ENCODE measurements at regions not wholly inside any gene's neighbourhood (a gene's known extent, or its start where the extent isn't known, plus 50 kb on each side); places are given as distances from the start of the nearest gene placed in this dataset.
A peak's percentile ranks its signal among the peaks of the same experiment; 100 is the strongest.

- WGBS (ENCODE audit: missing lambda C conversion rate), result 50% methylated on average over 4 of the region's 4 CpGs
- peaks cover 4% of the 10 kb centered on the region; the same call in 1 of the 3 replicates for H3K4me1 ChIP-seq
- H3K4me2 ChIP-seq, result no peak overlapping the region
- peaks cover 8% of the 10 kb centered on the region; the same call in 1 of the 3 replicates for H3K9me3 ChIP-seq
- ATAC-seq, result no peak
- POLR2A ChIA-PET, result no interaction called here
- TF ChIP-seq JUN (IDR thresholded peaks at IDR 0.05) (no peak), BHLHE40 (IDR thresholded peaks at IDR 0.05; ENCODE audit: low read depth, low read length) (no peak), ZSCAN20 (CRISPR knock-in tag; IDR thresholded peaks at IDR 0.05) (peak; percentile 79; the same call in 1 of the 2 replicates), ZC3H11A (IDR thresholded peaks at IDR 0.05) (no peak)
- FAIRE-seq, result no peak
- no peak overlapping the region for H3K4me3 ChIP-seq
- CTCF ChIA-PET, result no interaction called here
- H3K27ac ChIP-seq, result peak overlapping the region; percentile 63 to 65; a peak in 4 of 6 replicates
- peak in 1 of 2 experiments; percentile 11 for DNase-seq (ENCODE audit: low read depth in 1 of 2, low spot score in 1 of 2)
Measured at GRCh38 chr4:189136462-189136861, 804.2 kb upstream of the FRG1 start.

DNA sequence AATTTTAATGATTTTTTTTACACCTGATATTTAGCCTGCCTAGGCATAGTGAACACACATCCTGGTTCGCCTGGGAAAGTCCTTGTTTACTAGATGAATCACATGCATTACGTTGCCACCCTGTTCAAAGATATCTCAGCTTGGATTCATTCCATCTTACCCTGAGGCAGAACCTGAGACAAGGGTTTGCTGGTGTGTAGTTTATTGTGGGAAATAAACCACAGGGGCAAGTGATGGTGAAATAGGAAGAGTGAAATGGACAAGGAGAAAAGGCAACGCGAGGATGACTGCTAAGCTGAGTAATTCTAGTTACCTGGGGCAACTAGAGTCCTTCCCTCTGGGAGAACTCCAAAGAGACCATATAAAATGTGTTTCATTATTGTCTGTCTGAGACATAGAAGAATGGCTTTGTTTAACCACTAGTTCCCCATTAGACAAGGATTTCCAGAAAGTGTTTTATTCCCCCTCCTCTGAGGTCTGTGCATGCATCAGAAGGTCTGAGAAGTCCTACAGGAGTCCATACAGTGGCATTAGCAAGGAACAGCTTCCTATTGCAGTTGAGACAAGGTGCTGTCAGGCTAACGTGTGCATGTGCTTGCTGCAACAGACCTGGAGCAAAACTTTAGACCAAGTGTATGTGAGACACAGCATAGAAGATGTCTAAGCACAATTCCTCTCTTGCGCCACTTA is 797.3 kb upstream of the FRG1 start:
- peak; percentile 83 to 98 for ATAC-seq
- POLR2A ChIA-PET, result no interaction called here
- CTCF ChIA-PET, result interaction anchor here (0.6 to 0.8 kb wide), 3 partner anchors 12 to 1028 kb away, joined by 3 to 4 read pairs (median 4); no protein-coding TSS in a partner anchor
- peaks cover 14% of the 10 kb centered on the region; the same call in 2 of the 3 replicates for H3K4me1 ChIP-seq
- WGBS (ENCODE audit: missing lambda C conversion rate), result 29% methylated on average over 6 of the region's 6 CpGs
- peak overlapping the region; percentile 41 to 60; a peak in 5 of 6 replicates for H3K27ac ChIP-seq
- H3K4me2 ChIP-seq, result peak overlapping the region; percentile 29; the same call in 2 of the 3 replicates
- no peaks in the 10 kb centered on the region; the same call in 2 of the 3 replicates for H3K9me3 ChIP-seq
- FAIRE-seq, result no peak
- no peak overlapping the region for H3K4me3 ChIP-seq
- DNase-seq (ENCODE audit: low read depth in 1 of 2, low spot score in 1 of 2), result peak; percentile 23 to 90
- TF ChIP-seq FOSL2 (IDR thresholded peaks at IDR 0.05) (peak; percentile 55; the same call in 1 of the 2 replicates), FOSL2 (CRISPR knock-in tag; IDR thresholded peaks at IDR 0.05) (peak; percentile 73), USF2 (IDR thresholded peaks at IDR 0.05) (no peak), TP53 (CRISPR knock-in tag; IDR thresholded peaks at IDR 0.05) (no peak), JUN (IDR thresholded peaks at IDR 0.05) (peak; percentile 25 to 40; a peak in 2 of 5 replicates), RAD21 (conservative IDR thresholded peaks at IDR 0.05 in 1 of 2, IDR thresholded peaks at IDR 0.05 in 1 of 2) (no peak), SMC3 (IDR thresholded peaks at IDR 0.05) (no peak), MYC (IDR thresholded peaks at IDR 0.05; ENCODE audit: borderline replicate concordance, low read length) (no peak), ESRRA (IDR thresholded peaks at IDR 0.05; ENCODE audit: borderline replicate concordance, low read length) (no peak), ZSCAN20 (CRISPR knock-in tag; IDR thresholded peaks at IDR 0.05) (no peak), JUNB (IDR thresholded peaks at IDR 0.05) (peak; percentile 82), EP300 (IDR thresholded peaks at IDR 0.05) (peak; percentile 53 to 58; a peak in 2 of 5 replicates), HEYL (CRISPR knock-in tag; IDR thresholded peaks at IDR 0.05) (no peak), ZC3H11A (IDR thresholded peaks at IDR 0.05) (no peak), REST (IDR thresholded peaks at IDR 0.05) (no peak), FOSB (CRISPR knock-in tag; IDR thresholded peaks at IDR 0.05) (no peak), HOXA7 (CRISPR knock-in tag; IDR thresholded peaks at IDR 0.05) (no peak), CHD4 (IDR thresholded peaks at IDR 0.05; ENCODE audit: borderline replicate concordance) (no peak), EHF (CRISPR knock-in tag; IDR thresholded peaks at IDR 0.05) (no peak), KDM5A (IDR thresholded peaks at IDR 0.05) (no peak), CEBPB (IDR thresholded peaks at IDR 0.05) (peak; percentile 45 to 60; a peak in 3 of 4 replicates), POLR2AphosphoS2 (conservative IDR thresholded peaks at IDR 0.05; ENCODE audit: low read length) (no peak), HMGXB4 (CRISPR knock-in tag; IDR thresholded peaks at IDR 0.05; ENCODE audit: borderline replicate concordance) (no peak), BCL3 (IDR thresholded peaks at IDR 0.05) (0 out of 3 replicates have a peak, but pooled peaks have one; percentile 31), NPAS2 (CRISPR knock-in tag; IDR thresholded peaks at IDR 0.05; ENCODE audit: borderline replicate concordance) (no peak), RCOR1 (IDR thresholded peaks at IDR 0.05; ENCODE audit: low read depth, low read length) (no peak), CBX2 (IDR thresholded peaks at IDR 0.05; ENCODE audit: borderline replicate concordance, low read depth) (no peak)
- TF ChIP-seq, protein P1, sequence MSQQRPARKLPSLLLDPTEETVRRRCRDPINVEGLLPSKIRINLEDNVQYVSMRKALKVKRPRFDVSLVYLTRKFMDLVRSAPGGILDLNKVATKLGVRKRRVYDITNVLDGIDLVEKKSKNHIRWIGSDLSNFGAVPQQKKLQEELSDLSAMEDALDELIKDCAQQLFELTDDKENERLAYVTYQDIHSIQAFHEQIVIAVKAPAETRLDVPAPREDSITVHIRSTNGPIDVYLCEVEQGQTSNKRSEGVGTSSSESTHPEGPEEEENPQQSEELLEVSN (IDR thresholded peaks at IDR 0.05; ENCODE audit: borderline replicate concordance, low read depth), result no peak

Data from A549 (cell line).